ENCODE measurements at regions not wholly inside any gene's neighbourhood (a gene's known extent, or its start where the extent isn't known, plus 50 kb on each side); places are given as distances from the start of the nearest gene placed in this dataset.
A peak's percentile ranks its signal among the peaks of the same experiment; 100 is the strongest.

- Histone ChIP-seq H3K27ac (no peak overlapping the region), H3K4me3 (no peak overlapping the region)
Measured at GRCh38 chr6:168959696-168960095, 293.9 kb downstream of the THBS2 start.

GRCh38 chr6:168956884-168957730, 296.5 kb downstream of the THBS2 start:
- Histone ChIP-seq H3K27ac (peak overlapping the region in 5 of 21 experiments; percentile 3 to 70 (median 21)), H3K4me3 (no peak overlapping the region)

- no peak overlapping the region for H3K4me3 ChIP-seq
- H3K27ac ChIP-seq: peak overlapping the region in 5 of 21 experiments; percentile 3 to 70 (median 41)
Measured at GRCh38 chr6:168956141-168956838, 297.4 kb downstream of the THBS2 start.

GRCh38 chr6:168953461-168953860, 300.2 kb downstream of the THBS2 start:
- Histone ChIP-seq H3K27ac (no peak overlapping the region), H3K4me3 (no peak overlapping the region)

- no peak overlapping the region for H3K4me3 ChIP-seq
Measured at GRCh38 chr6:168951217-168951616, 302.4 kb downstream of the THBS2 start.

GRCh38 chr6:168950858-168951214, 302.8 kb downstream of the THBS2 start:
- Histone ChIP-seq H3K27ac (peak overlapping the region in 16 of 21 experiments; percentile 6 to 82 (median 46)), H3K4me3 (no peak overlapping the region)

More at GRCh38 chr6:168951217-168951616, 302.4 kb downstream of the THBS2 start:
- H3K27ac ChIP-seq: peak overlapping the region in 15 of 21 experiments; percentile 6 to 82 (median 47)

GRCh38 chr6:168949981-168950857, 303.4 kb downstream of the THBS2 start:
- peak overlapping the region in 12 of 21 experiments; percentile 6 to 78 (median 48) for H3K27ac ChIP-seq
- H3K4me3 ChIP-seq: no peak overlapping the region

- Histone ChIP-seq H3K4me3 (no peak overlapping the region), H3K27ac (peak overlapping the region in 3 of 21 experiments; percentile 5 to 59 (median 33))
Measured at GRCh38 chr6:168948990-168949531, 304.6 kb downstream of the THBS2 start.

GRCh38 chr6:168948002-168948401, 305.6 kb downstream of the THBS2 start:
- Histone ChIP-seq H3K4me3 (no peak overlapping the region), H3K27ac (peak overlapping the region in 1 of 21 experiments; percentile 11)

- no peak overlapping the region for H3K4me3 ChIP-seq
- H3K27ac ChIP-seq: no peak overlapping the region
Measured at GRCh38 chr6:168943231-168943905, 310.3 kb downstream of the THBS2 start.

- no peak overlapping the region for H3K27ac ChIP-seq
Measured at GRCh38 chr6:168942646-168943045, 311.0 kb downstream of the THBS2 start.

GRCh38 chr6:168941036-168941435, 312.6 kb downstream of the THBS2 start:
- Histone ChIP-seq H3K27ac (no peak overlapping the region), H3K4me3 (no peak overlapping the region)

More at GRCh38 chr6:168942646-168943045, 311.0 kb downstream of the THBS2 start:
- H3K4me3 ChIP-seq: no peak overlapping the region

GRCh38 chr6:168939796-168940195, 313.9 kb downstream of the THBS2 start:
- H3K4me3 ChIP-seq: no peak overlapping the region
- H3K27ac ChIP-seq: no peak overlapping the region

GRCh38 chr6:168939041-168939440, 314.6 kb downstream of the THBS2 start:
- H3K4me3 ChIP-seq: no peak overlapping the region
- peak overlapping the region in 1 of 21 experiments; percentile 23 for H3K27ac ChIP-seq

- Histone ChIP-seq H3K4me3 (no peak overlapping the region), H3K27ac (no peak overlapping the region)
Measured at GRCh38 chr6:168938546-168938945, 315.1 kb downstream of the THBS2 start.

GRCh38 chr6:168937054-168937453, 316.6 kb downstream of the THBS2 start:
- peak overlapping the region in 2 of 21 experiments; percentile 14 to 65 for H3K27ac ChIP-seq

GRCh38 chr6:168935628-168936010, 318.0 kb downstream of the THBS2 start:
- no peak overlapping the region for H3K4me3 ChIP-seq
- H3K27ac ChIP-seq: peak overlapping the region in 6 of 21 experiments; percentile 8 to 65 (median 40)

More at GRCh38 chr6:168937054-168937453, 316.6 kb downstream of the THBS2 start:
- no peak overlapping the region for H3K4me3 ChIP-seq

- Histone ChIP-seq H3K27ac (peak overlapping the region in 4 of 21 experiments; percentile 8 to 65 (median 52)), H3K4me3 (no peak overlapping the region)
Measured at GRCh38 chr6:168934660-168935627, 318.7 kb downstream of the THBS2 start.

Measured in skin epidermis (tissue), 12 donors.